GM12874 (cell line): ENCODE measurements at regions not wholly inside any gene's neighbourhood (a gene's known extent, or its start where the extent isn't known, plus 50 kb on each side); places are given as distances from the start of the nearest gene placed in this dataset.

Source experiments
- TF ChIP-seq, protein P1 (sequence below): IDR thresholded peaks from 2 replicates; pipeline ENCODE4 v1.5.1; 2011; ENCODE audit warnings: low read depth, mild to moderate bottlenecking, control low read depth, low read length, moderate library complexity; ENCODE audit not compliant: insufficient read depth

DNA sequence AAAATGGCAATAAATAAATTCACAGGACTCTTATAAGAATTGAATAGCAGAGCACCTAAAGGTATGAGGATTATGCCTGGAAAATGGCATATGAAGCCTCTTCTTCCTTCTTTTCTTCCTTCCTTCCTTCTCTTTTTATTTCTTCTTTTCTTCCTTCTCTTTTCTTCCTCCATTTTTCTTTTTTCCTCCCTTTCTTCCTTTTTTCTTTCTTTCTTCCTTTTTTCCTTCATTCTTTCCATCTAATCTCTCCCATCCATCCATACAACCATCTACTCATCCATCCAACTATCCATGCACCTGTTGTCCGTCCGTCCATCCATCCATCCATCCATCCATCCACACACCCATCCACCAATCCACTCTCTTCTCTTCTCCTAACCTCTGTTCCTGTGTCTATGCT, 173.8 kb downstream of the TBX5 start:
- TF ChIP-seq, protein P1, sequence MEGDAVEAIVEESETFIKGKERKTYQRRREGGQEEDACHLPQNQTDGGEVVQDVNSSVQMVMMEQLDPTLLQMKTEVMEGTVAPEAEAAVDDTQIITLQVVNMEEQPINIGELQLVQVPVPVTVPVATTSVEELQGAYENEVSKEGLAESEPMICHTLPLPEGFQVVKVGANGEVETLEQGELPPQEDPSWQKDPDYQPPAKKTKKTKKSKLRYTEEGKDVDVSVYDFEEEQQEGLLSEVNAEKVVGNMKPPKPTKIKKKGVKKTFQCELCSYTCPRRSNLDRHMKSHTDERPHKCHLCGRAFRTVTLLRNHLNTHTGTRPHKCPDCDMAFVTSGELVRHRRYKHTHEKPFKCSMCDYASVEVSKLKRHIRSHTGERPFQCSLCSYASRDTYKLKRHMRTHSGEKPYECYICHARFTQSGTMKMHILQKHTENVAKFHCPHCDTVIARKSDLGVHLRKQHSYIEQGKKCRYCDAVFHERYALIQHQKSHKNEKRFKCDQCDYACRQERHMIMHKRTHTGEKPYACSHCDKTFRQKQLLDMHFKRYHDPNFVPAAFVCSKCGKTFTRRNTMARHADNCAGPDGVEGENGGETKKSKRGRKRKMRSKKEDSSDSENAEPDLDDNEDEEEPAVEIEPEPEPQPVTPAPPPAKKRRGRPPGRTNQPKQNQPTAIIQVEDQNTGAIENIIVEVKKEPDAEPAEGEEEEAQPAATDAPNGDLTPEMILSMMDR = no peak

DNA sequence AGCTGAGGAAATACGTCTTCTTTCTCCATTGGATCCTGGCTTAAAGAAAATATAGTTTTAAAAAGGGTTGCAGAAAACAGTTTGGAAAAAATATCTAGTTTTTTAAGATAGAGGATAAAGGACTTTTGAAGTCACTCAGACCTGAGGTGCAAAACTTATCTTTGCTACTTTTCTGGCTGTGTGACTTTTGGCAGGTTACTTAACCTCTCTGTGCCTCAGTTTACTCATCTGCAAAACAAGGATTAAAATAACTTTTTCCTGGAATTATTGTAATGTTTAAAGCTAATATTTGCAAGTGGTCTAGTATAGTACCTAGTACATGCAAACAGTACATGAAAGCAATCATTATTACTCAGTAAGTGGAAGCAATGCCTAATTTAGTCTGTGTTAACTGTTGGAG, 176.8 kb downstream of the TBX5 start:
- TF ChIP-seq, protein P1 = no peak

DNA sequence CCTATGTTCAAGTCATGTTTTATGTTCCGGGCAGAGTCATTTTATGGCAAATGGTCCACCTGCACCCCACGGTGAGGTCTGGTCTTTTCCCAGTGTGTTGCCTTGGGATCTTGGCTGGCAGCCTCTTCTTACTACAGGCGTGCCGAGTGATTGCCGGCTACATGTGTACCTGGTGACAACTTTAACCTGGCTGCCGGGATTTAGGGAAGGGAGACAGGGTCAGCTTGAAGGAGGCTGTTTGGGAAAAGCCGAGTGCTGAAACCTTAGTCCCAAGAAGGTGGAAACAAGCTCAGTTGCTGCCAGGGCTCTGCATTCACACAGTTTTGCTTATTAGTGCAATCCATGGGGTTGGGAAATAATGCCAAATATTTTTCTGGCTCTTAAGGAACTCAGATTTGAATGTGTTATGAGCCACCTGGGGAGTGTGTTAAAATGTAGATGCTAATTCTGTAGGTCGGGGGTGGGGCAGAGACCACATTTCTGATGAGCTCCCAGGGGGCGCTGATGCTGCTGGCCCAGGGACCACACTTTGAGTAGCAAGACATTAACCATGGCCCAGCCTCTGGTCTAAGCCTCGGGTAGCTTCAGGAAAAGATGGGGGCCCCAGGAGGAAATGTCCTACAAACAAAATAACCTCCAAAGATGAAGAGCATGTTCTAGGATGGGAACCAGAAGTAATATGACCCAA, 179.6 kb downstream of the TBX5 start:
- TF ChIP-seq, protein P1 = no peak

DNA sequence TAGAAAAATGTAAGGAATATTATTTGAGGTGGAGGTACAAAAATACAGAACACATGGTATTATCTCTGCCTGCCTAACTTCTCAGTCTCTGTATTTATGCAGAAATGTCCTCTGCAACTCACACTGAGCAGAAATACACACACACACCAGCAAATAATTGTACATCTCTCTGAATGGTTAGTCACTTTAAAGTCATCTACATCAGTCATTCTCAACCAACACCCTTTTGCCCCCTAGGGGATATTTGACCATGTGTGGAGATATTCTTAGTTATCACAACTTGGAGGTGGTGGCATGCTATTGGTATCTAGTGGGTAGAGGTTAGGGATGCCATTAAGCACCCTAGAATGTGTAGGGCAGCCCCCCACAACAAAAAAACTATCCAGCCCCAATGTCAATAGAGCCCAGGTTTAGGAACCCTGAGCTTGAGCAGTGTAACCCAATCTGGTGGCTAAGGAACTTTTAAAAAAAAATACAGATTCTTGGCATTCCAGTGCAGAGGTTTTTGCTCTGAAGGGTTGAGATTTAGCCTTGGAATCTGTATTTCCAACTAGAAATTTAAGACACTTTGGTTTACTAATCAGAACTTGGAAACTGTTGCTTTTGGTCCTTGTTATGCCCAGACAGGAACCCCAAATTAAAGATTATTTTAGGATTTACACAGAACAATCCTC, 183.8 kb downstream of the TBX5 start:
- TF ChIP-seq, protein P1 = no peak

DNA sequence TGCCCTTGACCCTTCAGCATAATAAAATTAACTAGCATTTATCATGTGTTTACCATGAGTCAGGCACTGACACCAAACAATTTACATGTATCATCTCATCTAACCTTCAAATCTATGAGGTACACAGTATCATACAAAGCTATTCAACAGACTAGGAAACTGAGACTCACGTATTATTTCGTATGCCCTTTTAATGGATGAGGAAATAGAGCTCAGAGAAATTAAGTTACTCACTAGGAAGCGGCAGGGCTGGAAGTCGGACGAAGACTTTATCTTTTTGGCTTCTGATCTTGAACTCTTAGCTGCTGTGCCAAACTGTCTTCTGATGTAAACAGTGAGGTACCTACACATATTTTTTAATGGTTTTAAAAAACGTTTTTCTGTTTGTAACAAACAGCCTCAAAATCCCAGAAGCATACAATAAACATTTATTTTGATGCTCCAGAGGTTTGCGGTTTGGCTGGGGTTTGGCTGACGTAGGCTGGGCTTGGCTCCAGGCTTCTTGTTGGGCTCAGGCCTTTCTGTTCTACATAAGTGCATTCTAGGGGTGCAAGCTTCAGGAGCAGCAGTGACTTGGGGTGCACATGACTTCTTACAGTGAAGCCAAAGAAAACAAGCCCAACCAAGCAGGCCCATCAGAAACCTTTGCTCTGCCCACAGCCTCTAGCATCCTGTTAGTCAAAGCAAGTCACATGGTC, 184.7 kb downstream of the TBX5 start:
- TF ChIP-seq, protein P1 = no peak

DNA sequence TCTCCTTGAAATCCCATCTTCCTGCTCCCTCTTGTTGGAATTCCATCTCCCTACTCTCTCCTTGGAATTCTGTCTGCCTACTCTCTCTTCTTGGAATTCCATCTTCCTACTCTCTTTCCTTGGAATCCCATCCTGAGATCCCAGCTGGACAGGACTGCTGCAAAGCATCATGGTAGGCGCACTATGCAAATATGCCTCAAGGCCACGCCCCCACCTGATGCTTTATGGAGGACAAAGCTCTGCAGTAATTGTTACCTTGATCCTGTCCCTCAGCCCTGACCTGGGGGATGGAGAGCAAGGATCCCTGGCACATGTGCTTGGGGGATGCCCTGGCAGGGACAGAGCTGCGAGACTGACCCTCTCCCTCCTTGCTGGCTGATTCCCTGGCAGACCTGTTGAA, 185.6 kb downstream of the TBX5 start:
- TF ChIP-seq, protein P1 = no peak

DNA sequence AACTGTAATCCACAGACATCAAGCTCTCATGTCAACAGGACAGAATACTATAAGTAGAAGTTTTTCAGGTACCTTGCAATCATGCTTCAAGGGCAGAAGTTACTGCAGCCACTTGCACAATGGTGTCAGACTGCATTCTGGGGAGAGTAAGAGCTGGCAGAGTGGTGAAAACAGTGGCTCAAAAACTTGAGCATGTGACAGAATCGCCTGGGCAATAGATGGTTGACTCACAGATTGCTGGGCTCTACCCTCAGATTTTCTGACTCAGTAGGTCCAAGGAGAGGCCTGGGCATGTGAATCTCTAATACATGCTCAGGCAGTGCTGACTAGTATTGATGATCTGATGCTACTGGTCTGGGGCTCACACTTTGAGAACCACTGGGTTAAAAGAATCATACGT, 187.8 kb downstream of the TBX5 start:
- TF ChIP-seq, protein P1 = no peak
